ENCODE measurements at regions not wholly inside any gene's neighbourhood (a gene's known extent, or its start where the extent isn't known, plus 50 kb on each side); places are given as distances from the start of the nearest gene placed in this dataset.

- no peak for TF ChIP-seq CTCF (IDR thresholded peaks at IDR 0.05)
- TF ChIP-seq EZH2 (IDR thresholded peaks at IDR 0.05; ENCODE audit: borderline replicate concordance, insufficient read depth, low read depth, low read length, poor library complexity, severe bottlenecking), result no peak
Measured at GRCh38 chr11:91823252-91823830, 401.3 kb upstream of the FAT3 start.
